ENCODE measurements at regions not wholly inside any gene's neighbourhood (a gene's known extent, or its start where the extent isn't known, plus 50 kb on each side); places are given as distances from the start of the nearest gene placed in this dataset.

DNA sequence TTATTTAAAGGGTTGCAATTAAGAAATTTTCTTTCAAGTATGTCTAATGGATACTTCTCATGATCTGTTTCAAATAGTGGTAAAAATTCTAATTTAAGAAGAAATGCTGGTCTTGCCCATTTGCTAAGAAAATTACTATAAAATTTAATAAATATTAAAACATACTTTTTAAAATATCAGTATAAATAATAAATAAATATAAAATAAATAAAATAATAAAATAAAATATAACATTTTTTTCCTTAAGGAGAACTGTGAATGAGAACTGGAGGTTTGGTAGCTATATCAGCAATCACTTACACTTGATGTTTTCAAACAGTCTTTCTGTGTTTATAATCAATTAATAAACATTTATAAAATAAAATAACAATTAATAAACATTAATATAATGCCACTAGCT lies 266.1 kb downstream of the HGF start:
- no TSS peak for BruUV-seq (replicated peaks)
- intact Hi-C loops (cut with micrococcal nuclease; ENCODE audit: unreplicated experiment), result no loop called here
- no peak for FAIRE-seq

DNA sequence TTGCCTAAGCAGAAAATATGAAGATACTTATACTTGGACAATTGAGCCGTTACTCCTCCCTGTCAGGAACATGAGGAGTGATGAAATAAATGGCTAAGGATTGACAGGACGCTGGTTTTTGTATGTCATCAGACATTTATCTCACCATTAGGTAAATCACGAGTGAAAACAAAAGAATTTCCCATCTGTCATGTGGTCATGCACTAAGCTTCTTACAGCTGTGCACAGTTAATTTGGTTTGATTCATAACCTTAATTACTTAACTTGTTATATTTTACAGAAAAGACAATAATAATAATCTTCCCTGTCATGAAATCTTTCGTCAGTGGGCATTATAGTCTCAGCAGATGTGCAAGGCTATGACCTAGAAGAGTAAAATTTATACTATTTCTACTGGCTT lies 266.5 kb downstream of the HGF start:
- FAIRE-seq (no peak), ATAC-seq (no peak), DNase-seq (ENCODE audit: low spot score) (no peak)
- intact Hi-C loops (cut with micrococcal nuclease; ENCODE audit: unreplicated experiment) (no loop called here), in situ Hi-C loops (cut with HindIII; ENCODE audit: extremely low pct_ligation_motif_present, low pct_unique_long_range_greater_than_20kb) (loop anchor here (5.0 kb wide), 1 partner anchor 454 kb away; no protein-coding TSS in a partner anchor)
- no peak overlapping the region for H3K27ac ChIP-seq (ENCODE audit: extremely low read length, insufficient read depth, low read length)
- POLR2A ChIA-PET, result no interaction called here
- no peak overlapping the region for H2AFZ ChIP-seq (ENCODE audit: low read length)
- CTCF ChIA-PET (ENCODE audit: low intra/inter-chr PET ratio, low total read pairs), result no interaction called here
- 2% methylated on average over 4 of the region's 4 CpGs for WGBS (ENCODE audit: low lambda C conversion rate)
- no peaks in the 10 kb centered on the region for H3K9me3 ChIP-seq (ENCODE audit: low read length)
- no peaks in the 10 kb centered on the region for H3K36me3 ChIP-seq (replicated peaks in 1 of 2; ENCODE audit: control insufficient read depth in 1 of 2, insufficient read depth in 2 of 2, low read length in 2 of 2)
- no peaks in the 10 kb centered on the region for H4K20me1 ChIP-seq (ENCODE audit: insufficient read depth, low read length)
- no peaks in the 10 kb centered on the region for H3K4me1 ChIP-seq (ENCODE audit: insufficient read depth, low read length)
- no TSS peak for BruUV-seq (replicated peaks)
- no peak overlapping the region for H3K4me2 ChIP-seq (ENCODE audit: low read depth, low read length)
- H3K79me2 ChIP-seq (ENCODE audit: insufficient read depth, low read length), result no peaks in the 10 kb centered on the region
- no peaks in the 10 kb centered on the region for H3K27me3 ChIP-seq (ENCODE audit: control insufficient read depth in 1 of 2, insufficient read depth in 2 of 2, low read length in 2 of 2)
- no peak overlapping the region for H3K4me3 ChIP-seq (replicated peaks in 1 of 3; ENCODE audit: insufficient read depth in 1 of 3, low read depth in 2 of 3, low read length in 3 of 3)
- H3K9ac ChIP-seq (ENCODE audit: insufficient read depth, low read depth, low read length), result no peak overlapping the region
- TF ChIP-seq SUZ12 (IDR thresholded peaks at IDR 0.05; ENCODE audit: low read depth, low read length) (no peak), HIVEP1 (CRISPR knock-in tag; IDR thresholded peaks at IDR 0.05) (no peak), ZSCAN20 (CRISPR knock-in tag; IDR thresholded peaks at IDR 0.05; ENCODE audit: borderline replicate concordance) (no peak), ZNF652 (CRISPR knock-in tag; IDR thresholded peaks at IDR 0.05; ENCODE audit: borderline replicate concordance, low read depth) (no peak), SRSF9 (IDR thresholded peaks at IDR 0.05; ENCODE audit: borderline replicate concordance, insufficient read depth, low read depth, low read length, poor library complexity, severe bottlenecking) (no peak), ZNF672 (CRISPR knock-in tag; IDR thresholded peaks at IDR 0.05) (no peak)
- TF ChIP-seq, protein P1, sequence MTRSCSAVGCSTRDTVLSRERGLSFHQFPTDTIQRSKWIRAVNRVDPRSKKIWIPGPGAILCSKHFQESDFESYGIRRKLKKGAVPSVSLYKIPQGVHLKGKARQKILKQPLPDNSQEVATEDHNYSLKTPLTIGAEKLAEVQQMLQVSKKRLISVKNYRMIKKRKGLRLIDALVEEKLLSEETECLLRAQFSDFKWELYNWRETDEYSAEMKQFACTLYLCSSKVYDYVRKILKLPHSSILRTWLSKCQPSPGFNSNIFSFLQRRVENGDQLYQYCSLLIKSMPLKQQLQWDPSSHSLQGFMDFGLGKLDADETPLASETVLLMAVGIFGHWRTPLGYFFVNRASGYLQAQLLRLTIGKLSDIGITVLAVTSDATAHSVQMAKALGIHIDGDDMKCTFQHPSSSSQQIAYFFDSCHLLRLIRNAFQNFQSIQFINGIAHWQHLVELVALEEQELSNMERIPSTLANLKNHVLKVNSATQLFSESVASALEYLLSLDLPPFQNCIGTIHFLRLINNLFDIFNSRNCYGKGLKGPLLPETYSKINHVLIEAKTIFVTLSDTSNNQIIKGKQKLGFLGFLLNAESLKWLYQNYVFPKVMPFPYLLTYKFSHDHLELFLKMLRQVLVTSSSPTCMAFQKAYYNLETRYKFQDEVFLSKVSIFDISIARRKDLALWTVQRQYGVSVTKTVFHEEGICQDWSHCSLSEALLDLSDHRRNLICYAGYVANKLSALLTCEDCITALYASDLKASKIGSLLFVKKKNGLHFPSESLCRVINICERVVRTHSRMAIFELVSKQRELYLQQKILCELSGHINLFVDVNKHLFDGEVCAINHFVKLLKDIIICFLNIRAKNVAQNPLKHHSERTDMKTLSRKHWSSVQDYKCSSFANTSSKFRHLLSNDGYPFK (CRISPR knock-in tag; IDR thresholded peaks at IDR 0.05; ENCODE audit: borderline replicate concordance), result no peak
- TF ChIP-seq, protein P2, sequence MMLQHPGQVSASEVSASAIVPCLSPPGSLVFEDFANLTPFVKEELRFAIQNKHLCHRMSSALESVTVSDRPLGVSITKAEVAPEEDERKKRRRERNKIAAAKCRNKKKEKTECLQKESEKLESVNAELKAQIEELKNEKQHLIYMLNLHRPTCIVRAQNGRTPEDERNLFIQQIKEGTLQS (CRISPR knock-in tag; IDR thresholded peaks at IDR 0.05), result no peak
- TF ChIP-seq, protein P3, sequence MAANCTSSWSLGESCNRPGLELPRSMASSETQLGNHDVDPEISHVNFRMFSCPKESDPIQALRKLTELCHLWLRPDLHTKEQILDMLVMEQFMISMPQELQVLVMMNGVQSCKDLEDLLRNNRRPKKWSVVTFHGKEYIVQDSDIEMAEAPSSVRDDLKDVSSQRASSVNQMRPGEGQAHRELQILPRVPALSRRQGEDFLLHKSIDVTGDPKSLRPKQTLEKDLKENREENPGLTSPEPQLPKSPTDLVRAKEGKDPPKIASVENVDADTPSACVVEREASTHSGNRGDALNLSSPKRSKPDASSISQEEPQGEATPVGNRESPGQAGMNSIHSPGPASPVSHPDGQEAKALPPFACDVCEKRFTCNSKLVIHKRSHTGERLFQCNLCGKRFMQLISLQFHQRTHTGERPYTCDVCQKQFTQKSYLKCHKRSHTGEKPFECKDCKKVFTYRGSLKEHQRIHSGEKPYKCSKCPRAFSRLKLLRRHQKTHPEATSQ (CRISPR knock-in tag; IDR thresholded peaks at IDR 0.05; ENCODE audit: borderline replicate concordance), result no peak
- TF ChIP-seq, protein P4, sequence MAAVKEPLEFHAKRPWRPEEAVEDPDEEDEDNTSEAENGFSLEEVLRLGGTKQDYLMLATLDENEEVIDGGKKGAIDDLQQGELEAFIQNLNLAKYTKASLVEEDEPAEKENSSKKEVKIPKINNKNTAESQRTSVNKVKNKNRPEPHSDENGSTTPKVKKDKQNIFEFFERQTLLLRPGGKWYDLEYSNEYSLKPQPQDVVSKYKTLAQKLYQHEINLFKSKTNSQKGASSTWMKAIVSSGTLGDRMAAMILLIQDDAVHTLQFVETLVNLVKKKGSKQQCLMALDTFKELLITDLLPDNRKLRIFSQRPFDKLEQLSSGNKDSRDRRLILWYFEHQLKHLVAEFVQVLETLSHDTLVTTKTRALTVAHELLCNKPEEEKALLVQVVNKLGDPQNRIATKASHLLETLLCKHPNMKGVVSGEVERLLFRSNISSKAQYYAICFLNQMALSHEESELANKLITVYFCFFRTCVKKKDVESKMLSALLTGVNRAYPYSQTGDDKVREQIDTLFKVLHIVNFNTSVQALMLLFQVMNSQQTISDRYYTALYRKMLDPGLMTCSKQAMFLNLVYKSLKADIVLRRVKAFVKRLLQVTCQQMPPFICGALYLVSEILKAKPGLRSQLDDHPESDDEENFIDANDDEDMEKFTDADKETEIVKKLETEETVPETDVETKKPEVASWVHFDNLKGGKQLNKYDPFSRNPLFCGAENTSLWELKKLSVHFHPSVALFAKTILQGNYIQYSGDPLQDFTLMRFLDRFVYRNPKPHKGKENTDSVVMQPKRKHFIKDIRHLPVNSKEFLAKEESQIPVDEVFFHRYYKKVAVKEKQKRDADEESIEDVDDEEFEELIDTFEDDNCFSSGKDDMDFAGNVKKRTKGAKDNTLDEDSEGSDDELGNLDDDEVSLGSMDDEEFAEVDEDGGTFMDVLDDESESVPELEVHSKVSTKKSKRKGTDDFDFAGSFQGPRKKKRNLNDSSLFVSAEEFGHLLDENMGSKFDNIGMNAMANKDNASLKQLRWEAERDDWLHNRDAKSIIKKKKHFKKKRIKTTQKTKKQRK (IDR thresholded peaks at IDR 0.05; ENCODE audit: low read length), result no peak

More for the DNA sequence above, 266.1 kb downstream of the HGF start:
- DNase-seq (ENCODE audit: low spot score) (no peak), ATAC-seq (no peak)
- H2AFZ ChIP-seq (ENCODE audit: low read length), result no peak overlapping the region
- ChIA-PET CTCF (ENCODE audit: low intra/inter-chr PET ratio, low total read pairs) (no interaction called here), POLR2A (no interaction called here)
- no peaks in the 10 kb centered on the region for H3K36me3 ChIP-seq (replicated peaks in 1 of 2; ENCODE audit: control insufficient read depth in 1 of 2, insufficient read depth in 2 of 2, low read length in 2 of 2)
- H3K4me3 ChIP-seq (replicated peaks in 1 of 3; ENCODE audit: insufficient read depth in 1 of 3, low read depth in 2 of 3, low read length in 3 of 3), result no peak overlapping the region
- no peak for TF ChIP-seq ZNF547 (CRISPR knock-in tag; IDR thresholded peaks at IDR 0.05)
- H3K27me3 ChIP-seq (ENCODE audit: control insufficient read depth in 1 of 2, insufficient read depth in 2 of 2, low read length in 2 of 2), result no peaks in the 10 kb centered on the region
- H3K9ac ChIP-seq (ENCODE audit: insufficient read depth, low read depth, low read length), result no peak overlapping the region
- H4K20me1 ChIP-seq (ENCODE audit: insufficient read depth, low read length), result no peaks in the 10 kb centered on the region
- H3K4me2 ChIP-seq (ENCODE audit: low read depth, low read length), result no peak overlapping the region
- no peaks in the 10 kb centered on the region for H3K9me3 ChIP-seq (ENCODE audit: low read length)
- no peaks in the 10 kb centered on the region for H3K79me2 ChIP-seq (ENCODE audit: insufficient read depth, low read length)
- no peak overlapping the region for H3K27ac ChIP-seq (ENCODE audit: extremely low read length, insufficient read depth, low read length)
- in situ Hi-C loops (cut with HindIII; ENCODE audit: extremely low pct_ligation_motif_present, low pct_unique_long_range_greater_than_20kb), result loop anchor here (5.0 kb wide), 1 partner anchor 454 kb away; no protein-coding TSS in a partner anchor
- H3K4me1 ChIP-seq (ENCODE audit: insufficient read depth, low read length), result no peaks in the 10 kb centered on the region

Measured in HepG2 (cell line).